Loucy (cell line): ENCODE measurements at regions not wholly inside any gene's neighbourhood (a gene's known extent, or its start where the extent isn't known, plus 50 kb on each side); places are given as distances from the start of the nearest gene placed in this dataset.

ENCODE experiments used
- CTCF ChIP-seq: fragments of 200-600 bp; sonication (generic); conservative IDR thresholded peaks from 2 replicates; pipeline ENCODE4 v1.5.1; 2014; ENCODE audit warnings: mild to moderate bottlenecking, antibody characterized with exemption, low read length
- EZH2phosphoT487 ChIP-seq: fragments of 200-600 bp; IDR thresholded peaks from 2 replicates; pipeline ENCODE4 v1.6.1; 2018; ENCODE audit warnings: antibody characterized with exemption, mild to moderate bottlenecking, moderate library complexity, borderline replicate concordance

GRCh38 chr15:70311821-70312220, 214.1 kb upstream of the TLE3 start:
- no peak for TF ChIP-seq CTCF
- TF ChIP-seq EZH2phosphoT487, result no peak
